DOHH2 (cell line): ENCODE measurements at regions not wholly inside any gene's neighbourhood (a gene's known extent, or its start where the extent isn't known, plus 50 kb on each side); places are given as distances from the start of the nearest gene placed in this dataset.

ENCODE experiments used
- CTCF ChIP-seq: fragments of 200-600 bp; sonication (generic); IDR thresholded peaks from one replicate; pipeline ENCODE4 v1.5.1; 2014; ENCODE audit warnings: antibody characterized with exemption, mild to moderate bottlenecking, low read depth, low read length; ENCODE audit not compliant: poor library complexity, severe bottlenecking
- EZH2phosphoT487 ChIP-seq: fragments of 200-600 bp; sonication (generic); IDR thresholded peaks from 2 replicates; pipeline ENCODE4 v1.6.1; 2017; ENCODE audit warnings: borderline replicate concordance, mild to moderate bottlenecking, antibody characterized with exemption, low read length, moderate library complexity, mixed read lengths

- TF ChIP-seq CTCF (no peak), EZH2phosphoT487 (no peak)
These were observed 269.0 kb upstream of the PDGFD start for GRCh38 chr11:104432981-104433380.
